GM23338 (cell line): ENCODE measurements at regions not wholly inside any gene's neighbourhood (a gene's known extent, or its start where the extent isn't known, plus 50 kb on each side); places are given as distances from the start of the nearest gene placed in this dataset.

Source experiments
- ATAC-seq: fragments of 200-7000 bp; cut with Tn5 transposase; 3 replicates; pipeline ENCODE4 v1.9.1; 2020
- DNase-seq: peaks from one replicate; pipeline ENCODE4 v3.0.0-alpha.2; 2015; ENCODE audit warnings: low spot score
- H2AFZ ChIP-seq: fragments of 200-600 bp; sonication (generic); 2 replicates; pipeline ENCODE4 v1.8.0; 2016; ENCODE audit warnings: antibody characterized with exemption, mild to moderate bottlenecking, moderate library complexity
- H3F3A ChIP-seq: fragments of 200-600 bp; sonication (generic); replicated peaks from 2 replicates; pipeline ENCODE4 v1.8.0; 2017; ENCODE audit warnings: antibody characterized with exemption, mixed run types, low read depth
- H3K27ac ChIP-seq: fragments of 200-600 bp; sonication (generic); 2 replicates; pipeline ENCODE4 v1.6.1; 2016; ENCODE audit warnings: low read depth
- H3K27me3 ChIP-seq: fragments of 200-600 bp; sonication (generic); 2 replicates; pipeline ENCODE4 v1.8.0; 2016; ENCODE audit warnings: mild to moderate bottlenecking, mixed run types, moderate library complexity; ENCODE audit not compliant: insufficient read depth
- H3K36me3 ChIP-seq: fragments of 200-600 bp; sonication (generic); 2 replicates; pipeline ENCODE4 v1.8.0; 2016; ENCODE audit warnings: mild to moderate bottlenecking; ENCODE audit not compliant: insufficient read depth
- H3K4me1 ChIP-seq: fragments of 200-600 bp; sonication (generic); 2 replicates; pipeline ENCODE4 v1.8.0; 2016; ENCODE audit warnings: mild to moderate bottlenecking, moderate library complexity; ENCODE audit not compliant: insufficient read depth
- H3K4me2 ChIP-seq: fragments of 200-600 bp; sonication (generic); 2 replicates; pipeline ENCODE4 v1.7.1; 2017; ENCODE audit warnings: mixed run types
- H3K4me3 ChIP-seq: fragments of 200-600 bp; sonication (generic); 2 replicates; pipeline ENCODE4 v1.6.1; 2016; ENCODE audit warnings: mixed run types
- H3K79me2 ChIP-seq: fragments of 200-600 bp; sonication (generic); replicated peaks from 2 replicates; pipeline ENCODE4 v1.8.0; 2017; ENCODE audit warnings: mild to moderate bottlenecking; ENCODE audit not compliant: insufficient read depth
- H3K9me2 ChIP-seq: fragments of 200-600 bp; sonication (generic); 2 replicates; pipeline ENCODE4 v1.8.0; 2017; ENCODE audit not compliant: insufficient read depth
- H4K20me1 ChIP-seq: fragments of 200-600 bp; sonication (generic); replicated peaks from 2 replicates; pipeline ENCODE4 v1.8.0; 2017; ENCODE audit warnings: mild to moderate bottlenecking; ENCODE audit not compliant: insufficient read depth
- H3K27ac Mint-ChIP-seq: 2 replicates; pipeline ENCODE4 v1.8.0; 2020; ENCODE audit warnings: inconsistent platforms, mild to moderate bottlenecking, moderate library complexity, mixed read lengths
- H3K27me3 Mint-ChIP-seq: 3 replicates; pipeline ENCODE4 v1.8.0; 2022; ENCODE audit warnings: low read depth, mild to moderate bottlenecking, moderate library complexity, mixed read lengths, inconsistent platforms; ENCODE audit not compliant: insufficient read depth, poor library complexity
- H3K36me3 Mint-ChIP-seq: 3 replicates; pipeline ENCODE4 v1.8.0; 2021; ENCODE audit warnings: low read depth, mild to moderate bottlenecking, inconsistent platforms, moderate library complexity, mixed read lengths
- H3K4me1 Mint-ChIP-seq: 3 replicates; pipeline ENCODE4 v1.8.0; 2020; ENCODE audit warnings: mild to moderate bottlenecking, inconsistent platforms, mixed read lengths
- H3K4me3 Mint-ChIP-seq: 3 replicates; pipeline ENCODE4 v1.8.0; 2021; ENCODE audit warnings: moderate library complexity, mild to moderate bottlenecking, inconsistent platforms, mixed read lengths
- H3K9me3 Mint-ChIP-seq: 3 replicates; pipeline ENCODE4 v1.8.0; 2020; ENCODE audit warnings: moderate library complexity, mild to moderate bottlenecking, inconsistent platforms, mixed read lengths
- CTCF ChIP-seq, 2 experiments: fragments of 200-600 bp in 1 of 2; sonication (generic) in 1 of 2; conservative IDR thresholded peaks; 2 replicates each; pipeline versions ENCODE4 v1.5.1 to v1.6.1; 2016 to 2017; ENCODE audit warnings: antibody characterized with exemption in 2 of 2, low read depth in 2 of 2, mild to moderate bottlenecking in 2 of 2, moderate library complexity in 1 of 2
- ETS1 ChIP-seq: IDR thresholded peaks from 2 replicates; pipeline ENCODE4 v1.6.1; 2016; ENCODE audit warnings: antibody characterized with exemption
- EZH2 ChIP-seq: fragments of 200-600 bp; sonication (generic); IDR thresholded peaks from one replicate; pipeline ENCODE4 v1.8.0; 2017; ENCODE audit warnings: antibody characterized with exemption, mild to moderate bottlenecking, low read depth; ENCODE audit not compliant: unreplicated experiment
- EZH2phosphoT487 ChIP-seq: fragments of 200-600 bp; sonication (generic); IDR thresholded peaks from one replicate; pipeline ENCODE4 v1.8.1; 2018; ENCODE audit warnings: antibody characterized with exemption; ENCODE audit not compliant: unreplicated experiment
- JUNB ChIP-seq: IDR thresholded peaks from one replicate; pipeline ENCODE4 v1.6.1; 2016; ENCODE audit warnings: antibody characterized with exemption; ENCODE audit not compliant: unreplicated experiment
- NANOG ChIP-seq: IDR thresholded peaks from 2 replicates; pipeline ENCODE4 v1.6.1; 2016; ENCODE audit warnings: antibody characterized with exemption, borderline replicate concordance
- POLR2AphosphoS5 ChIP-seq: IDR thresholded peaks from 2 replicates; pipeline ENCODE4 v1.6.1; 2016; ENCODE audit warnings: antibody characterized with exemption, low read depth
- REST ChIP-seq: IDR thresholded peaks from one replicate; pipeline ENCODE4 v1.6.1; 2018; ENCODE audit warnings: antibody characterized with exemption; ENCODE audit not compliant: unreplicated experiment
- STAT1 ChIP-seq: IDR thresholded peaks from one replicate; pipeline ENCODE4 v1.6.1; 2016; ENCODE audit warnings: antibody characterized with exemption; ENCODE audit not compliant: unreplicated experiment
- ZNF331 ChIP-seq: fragments of 250-450 bp; sonication (Bioruptor Pico); IDR thresholded peaks from 2 replicates; pipeline ENCODE4 v1.5.0; 2020; ENCODE audit warnings: low read depth, mild to moderate bottlenecking, moderate library complexity

GRCh38 chr2:3132466-3132865, 245.2 kb downstream of the EIPR1 start:
- no peak overlapping the region for H2AFZ ChIP-seq
- no peak overlapping the region for H3K4me3 Mint-ChIP-seq
- H3K27ac ChIP-seq = no peak overlapping the region
- no peak for DNase-seq
- ATAC-seq = no peak
- peaks cover 9% of the 10 kb centered on the region; the same call in 2 of the 3 replicates for H3K9me3 Mint-ChIP-seq
- H3F3A ChIP-seq = no peaks in the 10 kb centered on the region
- no peaks in the 10 kb centered on the region for H3K36me3 ChIP-seq
- no peak for TF ChIP-seq EZH2phosphoT487
- TF ChIP-seq ZNF331 = no peak
- TF ChIP-seq STAT1 = no peak
- no peak for TF ChIP-seq POLR2AphosphoS5
- TF ChIP-seq NANOG = no peak
- no peak for TF ChIP-seq JUNB
- TF ChIP-seq EZH2 = no peak
- TF ChIP-seq REST = no peak
- H3K4me1 ChIP-seq = no peaks in the 10 kb centered on the region
- H3K27ac Mint-ChIP-seq = no peak overlapping the region
- no peaks in the 10 kb centered on the region for H3K27me3 Mint-ChIP-seq
- H3K4me1 Mint-ChIP-seq = peaks cover 9% of the 10 kb centered on the region
- 0 out of 2 replicates have a peak, but pooled peaks cover 3% of the 10 kb centered on the region for H3K9me2 ChIP-seq
- H4K20me1 ChIP-seq = no peaks in the 10 kb centered on the region
- no peaks in the 10 kb centered on the region for H3K27me3 ChIP-seq
- H3K79me2 ChIP-seq = no peaks in the 10 kb centered on the region
- no peak overlapping the region for H3K4me3 ChIP-seq
- H3K4me2 ChIP-seq = no peak overlapping the region
- H3K36me3 Mint-ChIP-seq = 0 out of 3 replicates have a peak, but pooled peaks cover 5% of the 10 kb centered on the region

GRCh38 chr2:3131636-3132326, 245.8 kb downstream of the EIPR1 start:
- no peak overlapping the region for H3K27ac Mint-ChIP-seq
- ATAC-seq = peak; percentile 34; the same call in 1 of the 3 replicates
- peaks cover 12% of the 10 kb centered on the region for H3K4me1 Mint-ChIP-seq
- 0 out of 2 replicates have a peak, but pooled peaks cover 3% of the 10 kb centered on the region for H3K9me2 ChIP-seq
- no peaks in the 10 kb centered on the region for H3K79me2 ChIP-seq
- peak overlapping the region; percentile 78; the same call in 1 of the 2 replicates for H2AFZ ChIP-seq
- no peaks in the 10 kb centered on the region for H3F3A ChIP-seq
- no peaks in the 10 kb centered on the region for H3K27me3 ChIP-seq
- peaks cover 9% of the 10 kb centered on the region; the same call in 2 of the 3 replicates for H3K9me3 Mint-ChIP-seq
- H3K36me3 Mint-ChIP-seq = 0 out of 3 replicates have a peak, but pooled peaks cover 5% of the 10 kb centered on the region
- H3K4me3 Mint-ChIP-seq = no peak overlapping the region
- no peaks in the 10 kb centered on the region for H3K4me1 ChIP-seq
- H4K20me1 ChIP-seq = no peaks in the 10 kb centered on the region
- no peaks in the 10 kb centered on the region for H3K36me3 ChIP-seq
- H3K27ac ChIP-seq = no peak overlapping the region
- no peaks in the 10 kb centered on the region for H3K27me3 Mint-ChIP-seq
- no peak for DNase-seq
- H3K4me3 ChIP-seq = no peak overlapping the region
- H3K4me2 ChIP-seq = no peak overlapping the region
- no peak for TF ChIP-seq STAT1
- TF ChIP-seq POLR2AphosphoS5 = no peak
- TF ChIP-seq CTCF (conservative IDR thresholded peaks at IDR 0.05; ENCODE audit: low read depth in 2 of 2) = no peak
- no peak for TF ChIP-seq NANOG
- no peak for TF ChIP-seq EZH2phosphoT487
- no peak for TF ChIP-seq JUNB
- TF ChIP-seq ETS1 = no peak
